GM18508 (cell line): ENCODE measurements at regions not wholly inside any gene's neighbourhood (a gene's known extent, or its start where the extent isn't known, plus 50 kb on each side); places are given as distances from the start of the nearest gene placed in this dataset.
"Not testable (repeated sequence)": the region's sequence is repeated elsewhere in the genome, so short reads cannot be mapped to it uniquely, and the experiment has no call there.

Experiments used
- ATAC-seq: cut with Tn5 transposase; IDR thresholded peaks from one replicate; pipeline ENCODE4 v1.9.1; 2021; ENCODE audit warnings: moderate number of reproducible peaks; ENCODE audit not compliant: insufficient read depth, unreplicated experiment

- ATAC-seq: no peak
These were observed 206.3 kb upstream of the TBL1X start for GRCh38 chrX:9258421-9259104.

GRCh38 chrX:9260603-9261002 is 204.3 kb upstream of the TBL1X start:
- no peak for ATAC-seq

- ATAC-seq: no peak
These were observed 197.4 kb upstream of the TBL1X start for GRCh38 chrX:9267415-9267814.

GRCh38 chrX:9269134-9269533 is 195.7 kb upstream of the TBL1X start:
- ATAC-seq: no peak

GRCh38 chrX:9271789-9272525 is 192.9 kb upstream of the TBL1X start:
- ATAC-seq: no peak

GRCh38 chrX:9273744-9274143 is 191.1 kb upstream of the TBL1X start:
- no peak for ATAC-seq

- no peak for ATAC-seq
These were observed 186.2 kb upstream of the TBL1X start for GRCh38 chrX:9278475-9279233.

GRCh38 chrX:9279234-9279544 is 185.7 kb upstream of the TBL1X start:
- ATAC-seq: no peak

GRCh38 chrX:9280831-9281230 is 184.0 kb upstream of the TBL1X start:
- ATAC-seq: no peak

GRCh38 chrX:9282325-9282724 is 182.5 kb upstream of the TBL1X start:
- no peak for ATAC-seq

GRCh38 chrX:9285342-9285771 is 179.5 kb upstream of the TBL1X start:
- no peak for ATAC-seq

- ATAC-seq: no peak
These were observed 178.6 kb upstream of the TBL1X start for GRCh38 chrX:9286234-9286633.

- no peak for ATAC-seq
These were observed 173.2 kb upstream of the TBL1X start for GRCh38 chrX:9291629-9292028.

- no peak for ATAC-seq
These were observed 171.8 kb upstream of the TBL1X start for GRCh38 chrX:9293051-9293496.

GRCh38 chrX:9293903-9294302 is 171.0 kb upstream of the TBL1X start:
- no peak for ATAC-seq

GRCh38 chrX:9295551-9295950 is 169.3 kb upstream of the TBL1X start:
- ATAC-seq: no peak

GRCh38 chrX:9298221-9298620 is 166.6 kb upstream of the TBL1X start:
- no peak for ATAC-seq

GRCh38 chrX:9299681-9300080 is 165.2 kb upstream of the TBL1X start:
- ATAC-seq: not testable (repeated sequence)

- ATAC-seq: no peak
These were observed 163.0 kb upstream of the TBL1X start for GRCh38 chrX:9301836-9302235.

- ATAC-seq: no peak
These were observed 162.5 kb upstream of the TBL1X start for GRCh38 chrX:9302381-9302780.

- no peak for ATAC-seq
These were observed 156.4 kb upstream of the TBL1X start for GRCh38 chrX:9308426-9308825.
